K562 (cell line): ENCODE measurements at regions not wholly inside any gene's neighbourhood (a gene's known extent, or its start where the extent isn't known, plus 50 kb on each side); places are given as distances from the start of the nearest gene placed in this dataset.

Source experiments
- ARID3B ChIP-seq: fragments of 250-450 bp; sonication (Bioruptor Pico); IDR thresholded peaks from 2 replicates; pipeline ENCODE4 v1.4.0; 2020; ENCODE audit warnings: borderline replicate concordance
- CLOCK ChIP-seq: fragments of 250-450 bp; sonication (Bioruptor Pico); IDR thresholded peaks from 2 replicates; pipeline ENCODE4 v1.4.0; 2020; ENCODE audit warnings: mild to moderate bottlenecking, moderate library complexity, borderline replicate concordance
- DEAF1 ChIP-seq: fragments of 450-650 bp; formaldehyde crosslinking; IDR thresholded peaks from 2 replicates; pipeline ENCODE4 v1.4.0; 2020; ENCODE audit warnings: mild to moderate bottlenecking, moderate library complexity
- HDAC2 ChIP-seq: fragments of 450-650 bp; IDR thresholded peaks from 2 replicates; pipeline ENCODE4 v1.6.1; 2016; ENCODE audit warnings: mild to moderate bottlenecking
- HNRNPL ChIP-seq: fragments of 200-400 bp; formaldehyde crosslinking; IDR thresholded peaks from 2 replicates; pipeline ENCODE4 v1.6.1; 2017; ENCODE audit warnings: low read depth, mild to moderate bottlenecking, low read length
- IFI16 ChIP-seq: fragments of 250-450 bp; sonication (Bioruptor Pico); IDR thresholded peaks from 2 replicates; pipeline ENCODE4 v2.1.2; 2022; ENCODE audit warnings: mild to moderate bottlenecking, inconsistent platforms
- MAFK ChIP-seq: IDR thresholded peaks from 2 replicates; pipeline ENCODE4 v1.6.1; 2011; ENCODE audit warnings: low read length, improper control_type of control experiment
- MNT ChIP-seq, 2 experiments: fragments of 450-650 bp; conservative IDR thresholded peaks; 2 replicates each; pipeline ENCODE4 v1.6.1; 2017; ENCODE audit warnings: mild to moderate bottlenecking in 2 of 2, moderate library complexity in 2 of 2
- PCBP2 ChIP-seq: fragments of 200-400 bp; formaldehyde crosslinking; IDR thresholded peaks from 2 replicates; pipeline ENCODE4 v1.6.1; 2018; ENCODE audit warnings: low read length, low read depth, mild to moderate bottlenecking, moderate library complexity; ENCODE audit not compliant: poor library complexity, severe bottlenecking
- SMARCE1 ChIP-seq: fragments of 450-650 bp; IDR thresholded peaks from 2 replicates; pipeline ENCODE4 v1.7.1; 2016; ENCODE audit warnings: mild to moderate bottlenecking
- ZBTB1 ChIP-seq: sonication (generic); formaldehyde crosslinking; IDR thresholded peaks from 2 replicates; pipeline ENCODE4 v1.8.1; 2023; ENCODE audit warnings: missing genetic modification reagents, low read depth, mild to moderate bottlenecking, borderline replicate concordance
- ZNF274 ChIP-seq: IDR thresholded peaks from 2 replicates; pipeline ENCODE4 v1.6.1; 2011; ENCODE audit warnings: low read depth, mild to moderate bottlenecking, low read length, moderate library complexity, borderline replicate concordance
- ZNF717 ChIP-seq: fragments of 250-450 bp; sonication (Bioruptor Pico); IDR thresholded peaks from 2 replicates; pipeline ENCODE4 v1.5.0; 2021

- no peak for TF ChIP-seq MNT (conservative IDR thresholded peaks at IDR 0.05)
- peak; percentile 26; the same call in 1 of the 2 replicates for TF ChIP-seq SMARCE1
- no peak for TF ChIP-seq PCBP2
- no peak for TF ChIP-seq HNRNPL
- TF ChIP-seq HDAC2, result no peak; the same call in none of the 2 replicates
- no peak for TF ChIP-seq IFI16
- no peak for TF ChIP-seq ZBTB1 (CRISPR knock-in tag)
- no peak; the same call in 1 of the 2 replicates for TF ChIP-seq MAFK
- no peak for TF ChIP-seq DEAF1
- no peak for TF ChIP-seq ZNF717
- TF ChIP-seq ARID3B (CRISPR knock-in tag), result no peak
- no peak for TF ChIP-seq ZNF274
- no peak for TF ChIP-seq CLOCK
Observed at GRCh38 chr6:28809947-28810658, 113.7 kb downstream of the TRIM27 start (continued).
